Type B pancreatic cell (in vitro differentiated cells): ENCODE measurements at regions not wholly inside any gene's neighbourhood (a gene's known extent, or its start where the extent isn't known, plus 50 kb on each side); places are given as distances from the start of the nearest gene placed in this dataset.

Source experiments
- DNase-seq: peaks from one replicate; pipeline ENCODE4 v3.0.0; 2021; ENCODE audit warnings: mixed read lengths; ENCODE audit not compliant: unreplicated experiment; ENCODE audit errors: extremely low spot score
- H3K27ac Mint-ChIP-seq: 2 replicates; pipeline ENCODE4 v1.8.0; 2021; ENCODE audit warnings: mild to moderate bottlenecking, mixed read lengths
- H3K27me3 Mint-ChIP-seq: 2 replicates; pipeline ENCODE4 v1.8.0; 2021; ENCODE audit warnings: mixed read lengths
- H3K36me3 Mint-ChIP-seq: 2 replicates; pipeline ENCODE4 v1.8.0; 2021; ENCODE audit warnings: mixed read lengths
- H3K4me1 Mint-ChIP-seq: one replicate; pipeline ENCODE4 v1.8.0; 2021; ENCODE audit warnings: mixed read lengths; ENCODE audit not compliant: unreplicated experiment
- H3K4me3 Mint-ChIP-seq: 2 replicates; pipeline ENCODE4 v1.8.0; 2021; ENCODE audit warnings: mild to moderate bottlenecking, mixed read lengths
- H3K9me3 Mint-ChIP-seq: 2 replicates; pipeline ENCODE4 v1.8.0; 2021; ENCODE audit warnings: mixed read lengths
- CTCF ChIP-seq: fragments of 200-600 bp; sonication (generic); conservative IDR thresholded peaks from 2 replicates; pipeline ENCODE4 v1.5.0; 2021; ENCODE audit warnings: antibody characterized with exemption, mild to moderate bottlenecking

GRCh38 chr20:56829788-56830385 lies 200.8 kb downstream of the TFAP2C start:
- TF ChIP-seq CTCF = no peak
- Mint-ChIP-seq H3K9me3 (peaks cover 4% of the 10 kb centered on the region), H3K27me3 (peaks cover 36% of the 10 kb centered on the region), H3K4me3 (no peak overlapping the region), H3K36me3 (no peaks in the 10 kb centered on the region), H3K4me1 (peaks cover 29% of the 10 kb centered on the region), H3K27ac (no peak overlapping the region)
- no peak for DNase-seq

GRCh38 chr20:56831795-56832194 lies 202.7 kb downstream of the TFAP2C start:
- TF ChIP-seq CTCF = no peak
- no peak overlapping the region for H3K4me3 Mint-ChIP-seq
- peaks cover 46% of the 10 kb centered on the region for H3K27me3 Mint-ChIP-seq
- DNase-seq = no peak
- H3K36me3 Mint-ChIP-seq = no peaks in the 10 kb centered on the region
- peaks cover 23% of the 10 kb centered on the region for H3K4me1 Mint-ChIP-seq
- H3K9me3 Mint-ChIP-seq = no peaks in the 10 kb centered on the region
- H3K27ac Mint-ChIP-seq = no peak overlapping the region

- peaks cover 19% of the 10 kb centered on the region for H3K4me1 Mint-ChIP-seq
- H3K27ac Mint-ChIP-seq = no peak overlapping the region
- no peak for TF ChIP-seq CTCF
- no peak overlapping the region for H3K4me3 Mint-ChIP-seq
- no peak for DNase-seq
- H3K36me3 Mint-ChIP-seq = no peaks in the 10 kb centered on the region
- H3K9me3 Mint-ChIP-seq = no peaks in the 10 kb centered on the region
- peaks cover 52% of the 10 kb centered on the region for H3K27me3 Mint-ChIP-seq
Measured at GRCh38 chr20:56833427-56833826, 204.3 kb downstream of the TFAP2C start.

GRCh38 chr20:56835829-56836550 lies 206.9 kb downstream of the TFAP2C start:
- Mint-ChIP-seq H3K4me3 (no peak overlapping the region), H3K36me3 (no peaks in the 10 kb centered on the region), H3K9me3 (no peaks in the 10 kb centered on the region), H3K27ac (no peak overlapping the region), H3K27me3 (peaks cover 53% of the 10 kb centered on the region), H3K4me1 (peaks cover 9% of the 10 kb centered on the region)
- no peak for DNase-seq
- TF ChIP-seq CTCF = no peak

- no peak for DNase-seq
- no peak for TF ChIP-seq CTCF
- Mint-ChIP-seq H3K4me3 (no peak overlapping the region), H3K27me3 (peaks cover 43% of the 10 kb centered on the region), H3K36me3 (no peaks in the 10 kb centered on the region), H3K4me1 (no peaks in the 10 kb centered on the region), H3K27ac (no peak overlapping the region), H3K9me3 (no peaks in the 10 kb centered on the region)
Measured at GRCh38 chr20:56839222-56839621, 210.1 kb downstream of the TFAP2C start.
